HG02623 (cell line): ENCODE measurements at regions not wholly inside any gene's neighbourhood (a gene's known extent, or its start where the extent isn't known, plus 50 kb on each side); places are given as distances from the start of the nearest gene placed in this dataset.
"Not testable (repeated sequence)": the region's sequence is repeated elsewhere in the genome, so short reads cannot be mapped to it uniquely, and the experiment has no call there.

ENCODE experiments used
- ATAC-seq: cut with Tn5 transposase; IDR thresholded peaks from one replicate; pipeline ENCODE4 v1.9.1; 2021; ENCODE audit warnings: moderate library complexity; ENCODE audit not compliant: unreplicated experiment

DNA sequence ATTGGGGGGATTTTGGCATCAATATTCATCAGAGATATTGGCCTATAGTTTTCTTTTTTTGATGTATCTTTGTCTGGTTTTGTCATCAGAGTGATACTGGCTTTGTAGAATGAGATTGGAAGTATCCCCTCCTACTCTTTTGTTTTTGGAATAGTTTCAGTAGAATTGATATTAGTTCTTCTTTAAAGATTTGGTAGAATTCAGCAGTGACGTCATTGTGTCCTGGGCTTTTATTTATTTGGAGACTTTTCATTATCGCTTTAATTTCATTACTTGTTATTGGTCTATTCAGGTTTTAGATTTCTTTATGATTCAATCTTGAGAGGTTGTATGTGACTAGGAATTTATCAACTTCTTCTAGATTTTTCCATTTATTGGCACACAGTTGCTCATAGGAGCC is 825.5 kb upstream of the NXPH2 start:
- no peak for ATAC-seq

DNA sequence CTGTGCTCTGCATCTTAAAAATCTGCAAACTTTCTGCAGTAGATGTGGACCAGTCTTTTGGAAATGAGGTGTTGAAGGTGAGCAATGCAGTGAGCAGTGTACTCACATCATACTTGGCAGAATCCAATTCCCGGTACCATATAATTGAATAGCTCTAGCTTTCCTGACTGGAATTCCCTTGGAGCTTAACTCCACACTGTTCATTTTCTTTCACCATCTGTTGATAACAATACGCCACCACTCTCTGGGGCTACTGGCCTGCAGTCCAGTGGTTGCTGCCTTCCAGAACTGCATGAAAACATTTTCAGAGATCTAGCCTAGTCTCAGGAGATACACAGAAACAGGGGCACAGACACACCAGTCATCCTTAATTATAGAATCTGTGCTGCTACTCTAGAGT is 820.0 kb upstream of the NXPH2 start:
- no peak for ATAC-seq

DNA sequence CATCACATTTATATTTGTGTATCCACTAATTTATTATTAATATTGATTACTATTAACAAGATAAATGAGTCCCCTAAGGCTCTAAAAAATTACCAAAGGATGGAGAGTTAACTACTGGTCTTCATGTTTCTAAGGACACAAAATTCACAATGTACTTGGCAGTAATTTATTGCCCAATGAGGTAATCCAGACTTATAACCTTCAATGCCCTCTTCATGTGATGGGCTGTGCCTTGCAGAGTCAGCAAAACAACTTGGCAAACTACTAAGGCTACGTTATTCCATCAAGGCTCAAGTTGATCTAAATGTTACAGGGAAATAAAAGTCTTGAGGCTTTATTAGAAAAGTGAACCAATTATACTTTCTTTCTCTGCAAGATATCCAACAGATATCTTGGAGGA is 804.9 kb upstream of the NXPH2 start:
- no peak for ATAC-seq

DNA sequence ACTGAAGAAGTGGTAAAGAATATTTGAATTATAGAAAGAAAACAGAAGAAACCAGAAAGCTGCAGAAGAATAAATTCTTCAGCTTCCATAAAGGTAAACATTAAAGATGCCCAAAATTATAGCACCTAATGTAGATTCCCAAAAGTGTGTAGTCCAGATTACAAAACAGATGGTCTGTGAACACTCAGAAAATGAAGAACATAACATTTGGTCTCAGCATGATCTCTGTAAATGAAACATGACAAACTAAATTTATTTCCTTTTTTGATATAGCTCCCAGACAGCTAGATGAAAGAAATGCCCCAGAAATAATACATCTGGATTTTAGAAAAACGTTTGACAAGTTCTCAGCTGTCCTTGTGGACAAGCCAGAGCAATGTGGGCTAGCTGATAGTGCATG is 794.2 kb upstream of the NXPH2 start:
- no peak for ATAC-seq

DNA sequence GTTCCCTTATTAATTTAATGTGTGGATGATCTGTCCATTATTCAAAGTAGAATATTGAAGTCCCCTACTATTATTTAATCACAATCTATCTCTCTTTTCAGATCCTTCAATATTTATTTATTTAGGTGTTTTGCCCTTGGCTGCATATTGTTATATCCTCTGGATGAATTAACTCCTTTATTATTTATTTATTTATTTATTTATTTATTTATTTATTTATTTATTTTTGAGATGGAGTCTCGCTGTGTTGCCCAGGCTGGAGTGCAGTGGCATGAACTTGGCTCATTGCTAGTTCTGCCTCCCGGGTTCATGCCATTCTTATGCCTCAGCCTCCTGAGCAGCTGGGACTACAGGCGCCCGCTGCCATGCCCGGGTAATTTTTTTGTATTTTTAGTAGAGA is 776.6 kb upstream of the NXPH2 start:
- no peak for ATAC-seq

DNA sequence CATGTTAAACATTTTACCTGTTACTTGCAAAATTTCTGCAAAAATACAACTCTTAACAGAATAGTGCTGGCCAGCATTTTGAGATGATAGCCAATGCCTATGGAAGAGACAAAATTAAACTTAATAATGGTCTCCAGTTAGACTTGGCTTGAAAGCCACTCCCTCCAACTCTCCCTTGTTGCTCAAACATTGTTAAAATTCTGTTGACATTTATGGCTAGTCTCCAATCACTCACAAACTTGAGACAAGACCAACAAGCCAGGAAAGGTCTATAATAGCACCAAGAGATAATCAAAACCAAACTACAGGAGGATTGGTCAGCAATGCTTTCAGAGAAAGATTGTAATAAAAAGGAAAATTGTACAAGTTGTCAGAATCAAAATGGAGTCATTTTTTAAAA is 770.7 kb upstream of the NXPH2 start:
- no peak for ATAC-seq

DNA sequence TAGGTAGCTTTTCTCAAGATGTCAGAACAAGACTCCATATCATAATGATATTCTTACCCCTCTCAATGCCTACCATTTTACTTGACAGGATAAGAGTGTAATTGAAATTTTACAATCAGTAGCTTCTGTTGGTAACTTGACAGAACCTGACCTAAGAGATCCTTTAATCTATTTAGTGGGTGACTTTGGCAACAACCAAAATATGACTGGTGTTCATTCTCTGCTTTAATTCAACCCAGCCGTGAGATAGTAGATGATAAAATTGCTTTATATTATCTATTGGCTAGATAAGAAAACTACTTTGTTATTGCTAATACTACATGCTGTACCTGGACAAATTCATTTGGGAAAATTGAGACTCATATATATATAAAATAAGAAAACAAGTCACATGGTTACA is 770.2 kb upstream of the NXPH2 start:
- ATAC-seq: no peak

DNA sequence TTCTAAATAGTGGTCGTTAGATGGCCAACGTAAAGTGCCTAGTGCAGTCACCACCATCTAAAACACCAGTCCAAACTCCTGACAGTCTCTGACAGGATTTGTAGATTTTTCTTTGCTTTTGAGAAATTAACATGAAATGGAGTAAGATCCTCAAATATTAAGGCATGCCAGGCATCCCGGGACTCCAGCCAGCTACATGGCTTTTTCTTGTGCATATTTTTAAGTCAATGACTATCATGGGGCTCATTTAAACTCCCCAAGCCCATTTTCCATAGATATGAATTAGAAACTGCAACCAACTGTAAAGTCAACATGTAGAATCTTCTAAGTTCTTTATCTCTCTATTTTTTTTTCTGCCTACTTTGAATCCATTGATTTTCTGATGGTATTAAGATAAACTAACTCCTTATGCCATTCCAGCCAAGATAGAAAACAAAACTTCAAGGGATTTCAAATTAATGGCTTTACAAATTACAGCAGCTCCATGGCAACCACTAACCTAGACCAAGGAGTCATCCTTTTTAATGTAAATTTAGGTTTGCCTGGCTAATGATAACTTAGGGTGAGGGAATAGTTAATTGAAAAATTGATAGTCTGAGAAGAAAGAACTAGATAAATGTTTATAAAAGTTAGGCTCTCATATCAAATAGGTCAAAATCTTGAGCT is 764.1 kb upstream of the NXPH2 start:
- ATAC-seq: no peak

DNA sequence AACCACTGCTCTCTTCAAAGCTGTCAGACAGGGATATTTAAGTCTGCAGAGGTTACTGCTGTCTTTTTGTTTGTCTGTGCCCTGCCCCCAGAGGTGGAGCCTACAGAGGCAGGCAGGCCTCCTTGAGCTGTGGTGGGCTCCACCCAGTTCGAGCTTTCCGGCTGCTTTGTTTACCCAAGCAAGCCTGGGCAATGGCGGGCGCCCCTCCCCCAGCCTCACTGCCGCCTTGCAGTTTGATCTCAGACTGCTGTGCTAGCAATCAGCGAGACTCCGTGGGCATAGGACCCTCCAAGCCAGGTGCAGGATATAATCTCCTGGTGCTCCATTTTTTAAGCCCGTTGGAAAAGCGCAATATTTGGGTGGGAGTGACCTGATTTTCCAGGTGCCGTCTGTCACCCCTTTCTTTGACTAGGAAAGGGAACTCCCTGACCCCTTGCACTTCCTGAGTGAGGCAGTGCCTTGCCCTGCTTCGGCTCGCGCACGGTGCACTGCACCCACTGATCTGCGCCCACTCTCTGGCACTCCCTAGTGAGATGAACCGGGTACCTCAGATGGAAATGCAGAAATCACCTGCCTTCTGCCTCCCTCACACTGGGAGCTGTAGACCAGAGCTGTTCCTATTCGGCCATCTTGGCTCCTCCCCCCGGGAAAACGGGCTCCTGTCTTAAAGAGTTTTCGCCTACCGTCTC is 758.3 kb upstream of the NXPH2 start:
- not testable (repeated sequence) for ATAC-seq

DNA sequence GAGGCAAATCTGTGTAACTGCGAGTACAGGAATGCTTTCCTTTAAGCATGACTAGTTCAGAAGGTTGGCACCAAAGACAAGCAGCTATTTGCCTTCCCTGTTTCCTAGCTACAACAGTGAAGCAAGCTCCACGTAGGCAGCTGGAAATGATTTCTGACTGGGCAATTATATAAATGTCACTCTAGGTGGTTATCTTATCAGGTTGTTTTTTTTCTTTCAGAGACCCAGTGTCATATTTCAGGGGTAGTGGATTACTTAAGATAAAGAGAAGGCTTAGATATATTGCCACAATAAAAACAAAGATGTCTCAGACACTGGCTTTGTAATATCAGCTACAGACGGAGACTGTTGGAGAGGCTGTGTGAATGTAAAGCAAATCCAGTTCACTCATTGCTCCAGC is 748.9 kb upstream of the NXPH2 start:
- no peak for ATAC-seq

DNA sequence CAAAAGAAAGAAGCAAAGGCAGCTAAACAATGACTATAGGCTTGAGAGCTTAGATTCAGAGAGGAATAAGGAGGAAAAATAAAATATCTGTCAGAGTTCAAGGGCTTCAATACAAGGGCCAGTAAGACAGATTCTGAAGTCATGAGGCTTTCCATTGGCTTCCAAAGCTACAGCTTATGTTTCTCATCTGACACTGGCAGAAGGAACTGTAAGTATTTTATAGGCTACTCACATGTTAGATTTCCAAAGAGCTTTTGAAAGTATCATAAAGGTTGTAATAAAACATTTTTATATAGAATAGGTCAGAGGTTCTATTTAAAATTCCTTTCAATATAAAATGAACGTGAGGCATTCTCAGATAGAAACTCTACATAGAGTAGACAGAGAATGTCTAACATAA is 746.6 kb upstream of the NXPH2 start:
- ATAC-seq: no peak

DNA sequence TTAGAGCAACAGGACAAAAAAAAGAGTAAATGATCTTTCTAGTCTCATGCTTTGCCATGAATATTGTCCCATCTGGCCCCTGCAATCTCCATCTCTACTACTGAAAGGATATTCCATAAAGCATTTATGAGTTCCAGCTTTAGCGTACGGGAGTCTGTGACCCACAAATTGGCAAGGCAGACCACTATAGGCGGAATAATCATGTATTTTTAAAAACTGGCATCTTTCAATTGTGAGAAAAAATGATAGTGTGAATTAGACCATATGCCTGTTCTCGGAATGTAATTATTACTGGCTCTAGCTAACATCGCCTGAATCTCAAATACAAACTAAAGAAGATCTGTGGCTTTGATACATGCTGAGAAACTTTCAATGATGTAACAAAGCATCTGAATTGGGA is 738.1 kb upstream of the NXPH2 start:
- no peak for ATAC-seq

DNA sequence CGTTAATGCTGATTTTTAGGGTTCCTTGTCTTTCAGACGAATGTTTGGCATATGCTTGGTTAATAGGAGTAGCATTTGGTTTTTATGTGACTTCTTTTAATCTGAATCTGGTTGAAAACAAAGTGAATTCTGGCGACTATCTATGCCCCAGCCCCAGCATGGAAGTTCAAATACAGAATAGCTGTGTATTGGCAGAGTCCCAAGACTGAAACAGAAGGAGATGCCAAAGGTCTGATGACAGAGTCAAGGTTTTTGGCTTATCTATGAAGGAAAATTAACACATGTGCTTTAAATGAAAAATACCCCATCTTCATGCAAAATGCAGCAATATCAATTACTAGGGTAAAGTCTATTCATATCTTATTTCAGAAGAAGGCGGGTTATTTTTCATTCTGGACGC is 734.8 kb upstream of the NXPH2 start:
- no peak for ATAC-seq

DNA sequence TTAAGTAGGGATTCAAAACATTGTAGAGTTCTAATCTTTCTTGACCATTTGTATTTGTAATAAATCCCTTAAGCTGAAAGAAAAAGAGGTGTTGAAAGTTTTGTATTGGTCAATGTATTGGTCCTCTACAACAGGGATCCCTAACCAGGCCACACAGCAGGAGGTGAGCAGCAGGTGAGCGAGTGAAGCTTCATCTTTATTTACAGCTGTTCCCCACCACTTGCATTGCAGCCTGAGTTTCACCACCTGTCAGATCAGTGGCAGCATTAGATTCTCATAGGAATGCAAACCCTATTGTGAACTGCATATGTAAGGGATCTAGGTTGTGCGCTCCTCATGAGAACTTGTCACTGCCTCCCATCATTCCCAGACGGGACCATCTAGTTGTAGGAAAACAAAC is 715.7 kb upstream of the NXPH2 start:
- ATAC-seq: no peak

DNA sequence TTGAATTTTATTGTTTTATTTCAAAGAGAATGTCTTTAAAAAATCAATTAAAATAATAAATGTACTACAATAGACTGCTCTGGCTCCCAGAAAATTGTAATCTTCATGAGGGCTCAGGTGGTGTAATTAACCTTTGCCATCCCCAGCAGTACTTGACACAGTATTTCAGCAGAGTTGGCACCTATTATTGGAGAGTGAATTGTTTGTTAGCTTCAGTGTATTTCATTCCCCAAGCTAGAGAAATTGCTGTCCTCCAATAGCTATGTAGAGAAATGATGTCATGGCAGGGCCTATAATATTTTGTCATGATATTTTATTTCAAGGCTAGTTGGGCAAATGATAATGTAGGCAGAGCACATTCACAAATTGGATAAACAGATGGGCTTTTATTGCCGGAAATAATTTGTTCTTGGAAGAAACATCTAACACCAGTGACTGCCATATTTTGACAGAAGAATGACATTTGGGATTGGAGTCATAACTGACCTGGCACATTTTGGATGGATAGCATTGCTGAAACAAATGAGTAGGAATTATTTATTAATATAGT is 712.0 kb upstream of the NXPH2 start:
- ATAC-seq: no peak

DNA sequence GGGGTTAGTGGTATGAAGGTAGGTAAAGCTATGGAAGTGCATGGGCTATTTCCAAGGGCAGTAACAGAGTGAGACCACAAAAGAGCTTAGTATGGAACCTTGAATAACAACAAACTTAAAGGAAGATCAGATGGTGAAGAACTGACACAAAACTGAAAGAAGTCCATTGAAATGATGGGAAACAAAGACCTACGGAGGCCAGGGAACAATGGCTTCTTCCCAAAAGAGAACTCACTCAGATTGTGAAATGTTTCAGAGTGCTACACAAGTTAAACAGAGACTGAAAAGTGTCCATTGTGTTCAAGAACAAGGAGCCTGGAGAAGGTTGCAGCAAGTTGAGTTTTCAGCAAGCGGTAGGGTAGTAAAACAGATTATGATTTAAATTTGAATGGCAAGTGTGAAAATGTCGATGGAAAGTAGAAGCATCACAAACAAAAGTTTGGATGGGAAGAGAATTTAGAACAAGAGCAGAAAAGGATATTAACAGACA is 700.0 kb upstream of the NXPH2 start:
- ATAC-seq: no peak

DNA sequence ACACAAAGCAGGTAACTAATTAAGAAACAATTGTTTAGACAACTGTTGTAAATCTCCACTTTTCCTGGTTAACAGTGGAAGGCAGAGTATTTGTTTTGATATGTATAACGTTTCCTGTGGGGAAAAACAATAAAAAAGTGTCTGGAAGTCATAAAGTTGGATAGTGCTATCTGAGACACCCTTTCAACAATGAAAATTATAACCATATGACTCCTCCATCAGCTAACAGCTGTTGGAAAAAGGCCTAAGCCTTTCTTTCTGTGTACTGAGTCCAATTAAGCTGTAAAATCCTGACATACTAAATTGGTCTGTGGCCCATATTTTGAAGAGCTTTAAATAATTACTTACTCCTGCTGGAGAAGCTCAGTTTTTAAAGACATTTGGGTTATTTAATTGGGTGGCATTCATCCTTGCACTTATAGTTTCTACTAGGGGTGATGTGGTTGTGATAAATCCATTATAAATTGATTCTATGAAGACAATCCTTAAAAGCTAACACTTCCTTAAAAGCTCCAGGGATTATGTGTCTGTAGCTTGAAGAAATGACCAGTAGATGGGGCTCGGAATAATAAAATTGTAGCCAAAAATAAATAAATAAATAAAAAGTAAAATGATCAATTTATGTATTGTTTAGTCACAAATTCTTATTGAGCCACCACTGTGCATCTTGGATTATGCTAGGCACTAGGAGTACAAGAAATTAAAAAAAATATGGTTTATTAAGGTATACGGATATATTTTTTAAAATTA is 698.1 kb upstream of the NXPH2 start:
- ATAC-seq: no peak

DNA sequence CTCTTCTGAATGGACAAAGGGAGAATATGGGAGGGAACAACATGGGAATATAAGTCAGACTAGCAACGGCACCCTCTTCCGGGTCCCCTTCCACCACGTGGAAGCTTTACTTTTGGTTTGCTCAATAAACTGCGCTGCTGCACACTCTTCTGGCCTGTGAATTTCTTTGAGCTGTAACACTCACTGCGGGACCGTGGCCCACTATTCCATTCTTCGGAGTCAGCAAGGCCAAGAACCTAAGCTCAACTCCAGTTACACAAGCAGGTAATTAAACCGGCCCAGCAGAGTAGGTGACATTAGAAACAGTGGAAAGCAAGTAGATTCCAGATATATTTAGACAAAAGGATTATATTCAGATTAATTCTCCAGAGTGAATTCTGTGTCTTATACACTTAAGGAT is 697.4 kb upstream of the NXPH2 start:
- ATAC-seq: no peak

DNA sequence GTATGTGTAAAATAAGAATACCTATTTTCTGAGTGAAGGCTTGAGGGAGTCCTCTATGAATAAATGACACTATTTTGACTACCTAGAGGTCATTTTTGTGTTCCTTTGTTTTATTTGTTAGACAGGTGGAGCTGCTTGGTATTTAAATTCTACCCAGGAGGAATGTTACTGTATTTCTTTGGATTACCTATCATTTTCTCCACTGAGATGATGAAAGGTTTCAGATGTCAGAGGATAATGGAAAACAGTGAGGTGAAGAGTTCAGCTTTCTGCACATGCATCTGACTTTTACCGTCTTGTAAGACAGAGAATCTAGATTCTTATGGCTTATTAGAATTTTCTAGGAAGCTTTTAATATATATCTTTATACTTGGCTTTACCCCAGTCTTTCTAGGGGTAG is 689.8 kb upstream of the NXPH2 start:
- ATAC-seq: no peak

DNA sequence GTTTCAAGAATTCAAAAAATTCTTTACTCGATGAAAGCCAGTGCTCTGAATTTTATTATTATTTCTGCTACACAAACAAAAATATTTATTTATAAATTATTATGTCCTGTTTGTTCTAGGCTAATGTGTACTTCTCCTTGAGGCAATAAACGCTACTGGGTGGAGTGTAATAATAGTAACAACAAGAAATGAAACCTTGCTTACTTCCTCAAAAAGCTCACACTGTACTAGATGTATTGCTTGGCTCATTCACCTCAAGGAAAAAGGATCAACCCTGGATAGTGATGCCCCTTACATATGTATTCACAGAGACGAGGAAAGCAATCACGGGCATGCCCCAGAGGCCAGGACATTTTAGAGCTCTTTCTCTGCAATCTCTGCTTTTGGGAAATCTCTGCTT is 685.6 kb upstream of the NXPH2 start:
- no peak for ATAC-seq

DNA sequence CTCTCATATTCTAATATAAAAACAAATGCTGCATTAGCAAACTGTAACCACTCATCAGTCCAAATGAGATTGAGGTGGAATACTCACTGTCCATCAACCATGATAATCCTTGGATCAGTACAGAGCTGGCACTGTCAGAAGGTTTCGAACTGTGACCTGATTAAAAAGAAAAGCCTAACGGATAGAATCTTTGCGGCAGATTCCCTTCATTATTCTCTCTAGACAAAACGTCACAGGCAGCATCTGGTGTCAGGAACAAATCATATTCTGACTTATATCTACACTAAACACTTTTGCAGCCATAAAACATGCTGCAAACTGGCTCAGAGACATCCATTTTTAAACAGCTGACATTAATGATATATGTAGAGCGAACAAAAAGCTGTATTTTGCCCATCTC is 677.7 kb upstream of the NXPH2 start:
- ATAC-seq: no peak

DNA sequence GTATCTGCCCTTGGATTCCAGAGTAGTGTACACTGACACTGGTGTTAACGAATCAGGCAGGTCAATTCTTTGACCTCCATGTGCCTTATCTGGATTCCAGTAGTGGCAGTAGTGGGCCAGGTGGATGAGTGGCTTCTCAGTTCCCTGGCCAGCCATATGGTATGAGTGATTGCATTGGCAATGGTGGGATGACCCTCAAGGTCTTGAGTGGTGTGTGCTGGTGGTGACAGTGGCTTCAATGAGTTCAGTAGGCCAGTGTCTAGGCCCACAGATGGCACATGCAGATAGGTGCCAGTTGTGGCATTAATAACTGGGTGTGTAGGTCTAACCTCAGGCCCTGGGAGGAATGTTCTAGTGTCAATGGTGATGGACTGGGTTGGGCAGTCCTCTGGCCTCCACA is 674.1 kb upstream of the NXPH2 start:
- ATAC-seq: no peak
